BLaER1 treated with 17β-estradiol and CSF1 and Interleukin-3, amounts not matched to agents 10 nM and 100 nM (cell line): ENCODE measurements at regions not wholly inside any gene's neighbourhood (a gene's known extent, or its start where the extent isn't known, plus 50 kb on each side); places are given as distances from the start of the nearest gene placed in this dataset.
"Not testable (repeated sequence)": the region's sequence is repeated elsewhere in the genome, so short reads cannot be mapped to it uniquely, and the experiment has no call there.

Source experiments
- H3K27ac ChIP-seq, 11 experiments: shearing (Covaris generic); formaldehyde crosslinking; 2 replicates each; pipeline ENCODE4 v1.8.1; 2022
- H3K27me3 ChIP-seq, 11 experiments: shearing (Covaris generic); formaldehyde crosslinking; 2 replicates each; pipeline ENCODE4 v1.8.1; 2022
- H3K36me3 ChIP-seq, 11 experiments: shearing (Covaris generic); formaldehyde crosslinking; 2 replicates each; pipeline ENCODE4 v1.8.1; 2022
- H3K4me1 ChIP-seq, 10 experiments: shearing (Covaris generic); formaldehyde crosslinking; 2 replicates each; pipeline ENCODE4 v1.8.1; 2022
- H3K4me2 ChIP-seq, 11 experiments: shearing (Covaris generic); formaldehyde crosslinking; 2 replicates each; pipeline ENCODE4 v1.8.1; 2022
- H3K4me3 ChIP-seq, 10 experiments: shearing (Covaris generic); formaldehyde crosslinking; 2 replicates each; pipeline ENCODE4 v1.8.1; 2022
- H3K9ac ChIP-seq, 11 experiments: shearing (Covaris generic); formaldehyde crosslinking; 2 replicates each; pipeline ENCODE4 v1.8.1; 2022
- H3K9me3 ChIP-seq, 11 experiments: shearing (Covaris generic); formaldehyde crosslinking; replicated peaks in 1 of 11; 2 replicates each; pipeline ENCODE4 v1.8.1; 2022
- H4K20me1 ChIP-seq, 11 experiments: shearing (Covaris generic); formaldehyde crosslinking; 2 replicates each; pipeline ENCODE4 v1.8.1; 2022
- Cebpa-rat ChIP-seq, 11 experiments: shearing (Covaris generic); IDR thresholded peaks; 2 replicates each; pipeline ENCODE4 v1.8.1; 2022

- no peaks in the 10 kb centered on the region for H3K36me3 ChIP-seq
- no peaks in the 10 kb centered on the region for H4K20me1 ChIP-seq
- no peak overlapping the region for H3K9ac ChIP-seq
- TF ChIP-seq Cebpa-rat (IDR thresholded peaks at IDR 0.05) = no peak
- H3K27me3 ChIP-seq = no peaks in the 10 kb centered on the region
- H3K27ac ChIP-seq = no peak overlapping the region
- H3K9me3 ChIP-seq = no peaks in the 10 kb centered on the region
- H3K4me3 ChIP-seq = no peak overlapping the region
- no peaks in the 10 kb centered on the region for H3K4me1 ChIP-seq
- no peak overlapping the region for H3K4me2 ChIP-seq
Observed at GRCh38 chr7:34417781-34418180, 240.2 kb upstream of the NPSR1 start.

GRCh38 chr7:34421526-34421925 lies 236.5 kb upstream of the NPSR1 start:
- no peaks in the 10 kb centered on the region for H3K27me3 ChIP-seq
- H3K9ac ChIP-seq = no peak overlapping the region
- H4K20me1 ChIP-seq = no peaks in the 10 kb centered on the region
- TF ChIP-seq Cebpa-rat (IDR thresholded peaks at IDR 0.05) = no peak
- no peak overlapping the region for H3K4me2 ChIP-seq
- no peak overlapping the region for H3K4me3 ChIP-seq
- H3K9me3 ChIP-seq = no peaks in the 10 kb centered on the region
- no peaks in the 10 kb centered on the region for H3K4me1 ChIP-seq
- no peak overlapping the region for H3K27ac ChIP-seq
- no peaks in the 10 kb centered on the region for H3K36me3 ChIP-seq

GRCh38 chr7:34425194-34425593 lies 232.8 kb upstream of the NPSR1 start:
- no peaks in the 10 kb centered on the region for H3K36me3 ChIP-seq
- H4K20me1 ChIP-seq = no peaks in the 10 kb centered on the region
- no peak overlapping the region for H3K4me3 ChIP-seq
- no peak overlapping the region for H3K9ac ChIP-seq
- no peaks in the 10 kb centered on the region for H3K27me3 ChIP-seq
- no peak for TF ChIP-seq Cebpa-rat (IDR thresholded peaks at IDR 0.05)
- H3K4me2 ChIP-seq = no peak overlapping the region
- H3K9me3 ChIP-seq = no peaks in the 10 kb centered on the region
- H3K4me1 ChIP-seq = no peaks in the 10 kb centered on the region
- H3K27ac ChIP-seq = no peak overlapping the region

DNA sequence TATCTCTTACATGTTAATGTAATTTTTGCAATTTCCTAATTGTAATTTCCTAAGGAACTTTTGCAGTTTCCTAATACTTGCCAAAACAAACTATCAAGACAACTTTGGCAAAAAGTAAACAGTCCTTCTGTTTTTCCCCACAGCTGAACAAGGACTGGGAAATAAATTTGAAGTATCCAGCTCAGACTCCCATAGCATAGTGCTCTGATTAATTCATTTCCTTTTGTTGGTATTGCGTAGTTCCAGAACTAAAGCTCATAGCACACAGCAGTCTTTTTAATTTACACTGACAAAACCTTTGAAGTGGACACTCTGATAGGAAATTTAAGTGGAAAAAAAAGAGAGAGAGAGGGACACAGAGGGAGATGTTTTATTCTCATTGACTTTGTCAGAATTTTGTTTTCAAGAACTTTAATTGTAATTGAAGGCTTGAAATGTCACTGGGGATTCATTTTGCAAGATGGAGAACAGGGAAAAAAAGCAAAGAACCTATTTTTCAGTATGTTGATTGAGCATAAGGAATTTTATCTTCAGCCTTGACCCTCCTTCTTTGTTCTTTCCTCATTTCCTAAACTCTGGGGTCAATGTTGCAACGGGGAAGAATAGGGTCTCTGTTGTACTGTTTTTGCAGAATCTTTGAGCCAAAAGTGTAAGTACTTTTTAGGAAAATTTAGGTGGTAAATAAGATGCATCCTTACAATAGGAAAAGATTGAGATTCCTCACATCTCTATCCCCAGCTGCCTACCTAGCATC lies 232.2 kb upstream of the NPSR1 start:
- Histone ChIP-seq H4K20me1 (no peaks in the 10 kb centered on the region), H3K4me1 (no peaks in the 10 kb centered on the region), H3K9me3 (no peaks in the 10 kb centered on the region), H3K27me3 (no peaks in the 10 kb centered on the region), H3K4me2 (no peak overlapping the region), H3K27ac (no peak overlapping the region), H3K36me3 (no peaks in the 10 kb centered on the region), H3K4me3 (no peak overlapping the region), H3K9ac (no peak overlapping the region)
- no peak for TF ChIP-seq Cebpa-rat (IDR thresholded peaks at IDR 0.05)

DNA sequence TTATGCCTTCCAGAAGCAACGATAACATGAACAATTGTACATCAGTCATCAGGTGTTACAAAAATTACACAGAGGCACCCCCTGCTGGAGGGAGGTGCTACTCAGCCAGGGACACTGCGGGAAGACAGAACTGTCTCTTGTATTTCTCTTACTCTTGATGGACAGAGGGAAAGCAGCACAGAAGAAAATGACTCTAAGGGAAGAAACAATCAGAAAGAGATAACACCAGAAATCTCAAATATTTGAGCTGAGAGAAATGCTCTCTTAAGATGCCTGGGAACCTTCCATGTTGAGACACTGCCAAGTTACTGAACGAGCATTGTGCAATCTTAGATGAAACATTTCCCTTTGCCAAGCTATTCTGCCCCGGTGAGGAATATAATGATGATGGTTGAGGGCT lies 227.6 kb upstream of the NPSR1 start:
- Histone ChIP-seq H3K27me3 (no peaks in the 10 kb centered on the region), H3K4me3 (no peak overlapping the region), H3K27ac (no peak overlapping the region), H4K20me1 (no peaks in the 10 kb centered on the region), H3K36me3 (no peaks in the 10 kb centered on the region), H3K4me1 (no peaks in the 10 kb centered on the region), H3K4me2 (no peak overlapping the region), H3K9ac (no peak overlapping the region), H3K9me3 (peaks cover 0 to 9% (median 0%) of the 10 kb centered on the region in 11 experiments; a peak in 2 of 22 replicates)
- 0 out of 22 replicates have a peak, but pooled peaks of 1 of the 11 experiments have one; percentile 15 for TF ChIP-seq Cebpa-rat (IDR thresholded peaks at IDR 0.05)

GRCh38 chr7:34438436-34438835 lies 219.6 kb upstream of the NPSR1 start:
- Histone ChIP-seq H3K9ac (no peak overlapping the region), H3K4me2 (no peak overlapping the region), H3K36me3 (no peaks in the 10 kb centered on the region), H3K27ac (no peak overlapping the region), H3K9me3 (no peaks in the 10 kb centered on the region), H3K4me1 (no peaks in the 10 kb centered on the region; a peak in 1 of 20 replicates), H3K27me3 (no peaks in the 10 kb centered on the region), H3K4me3 (no peak overlapping the region), H4K20me1 (no peaks in the 10 kb centered on the region)
- no peak for TF ChIP-seq Cebpa-rat (IDR thresholded peaks at IDR 0.05)

DNA sequence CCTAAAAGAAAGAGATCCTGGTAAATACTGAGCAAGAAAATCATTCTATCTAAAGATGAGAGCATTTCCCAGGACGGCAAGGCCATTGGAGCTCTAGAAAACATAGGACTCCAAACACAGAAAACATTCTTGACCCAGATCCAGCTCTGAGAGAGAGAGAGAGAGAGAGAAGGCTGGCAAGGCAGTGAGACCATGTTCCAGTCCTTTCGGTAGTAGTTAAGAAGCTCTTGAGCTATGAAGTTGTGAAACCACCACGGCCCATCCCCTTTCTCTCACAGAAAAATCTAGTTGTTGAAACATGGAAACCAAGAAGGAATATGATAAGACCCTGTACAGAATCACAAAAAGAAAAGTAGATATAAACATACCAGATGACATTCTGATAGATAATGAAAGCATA lies 212.4 kb upstream of the NPSR1 start:
- Histone ChIP-seq H3K27ac (no peak overlapping the region), H3K36me3 (no peaks in the 10 kb centered on the region), H3K27me3 (no peaks in the 10 kb centered on the region), H3K4me3 (no peak overlapping the region), H4K20me1 (no peaks in the 10 kb centered on the region), H3K9me3 (no peaks in the 10 kb centered on the region), H3K4me1 (no peaks in the 10 kb centered on the region), H3K4me2 (no peak overlapping the region), H3K9ac (no peak overlapping the region)
- no peak for TF ChIP-seq Cebpa-rat (IDR thresholded peaks at IDR 0.05)

- H3K36me3 ChIP-seq, H4K20me1 ChIP-seq, H3K27ac ChIP-seq, H3K27me3 ChIP-seq, H3K4me3 ChIP-seq, H3K4me1 ChIP-seq, H3K9me3 ChIP-seq, H3K4me2 ChIP-seq, H3K9ac ChIP-seq: not testable (repeated sequence)
Observed at GRCh38 chr7:34448531-34448930, 209.5 kb upstream of the NPSR1 start.

- Histone ChIP-seq H3K9ac (no peak overlapping the region), H3K4me2 (no peak overlapping the region), H3K4me1 (no peaks in the 10 kb centered on the region), H3K36me3 (no peaks in the 10 kb centered on the region), H3K27me3 (no peaks in the 10 kb centered on the region), H3K9me3 (no peaks in the 10 kb centered on the region), H3K4me3 (no peak overlapping the region), H4K20me1 (no peaks in the 10 kb centered on the region), H3K27ac (no peak overlapping the region)
- no peak for TF ChIP-seq Cebpa-rat (IDR thresholded peaks at IDR 0.05)
Observed at GRCh38 chr7:34449765-34450164, 208.3 kb upstream of the NPSR1 start.

DNA sequence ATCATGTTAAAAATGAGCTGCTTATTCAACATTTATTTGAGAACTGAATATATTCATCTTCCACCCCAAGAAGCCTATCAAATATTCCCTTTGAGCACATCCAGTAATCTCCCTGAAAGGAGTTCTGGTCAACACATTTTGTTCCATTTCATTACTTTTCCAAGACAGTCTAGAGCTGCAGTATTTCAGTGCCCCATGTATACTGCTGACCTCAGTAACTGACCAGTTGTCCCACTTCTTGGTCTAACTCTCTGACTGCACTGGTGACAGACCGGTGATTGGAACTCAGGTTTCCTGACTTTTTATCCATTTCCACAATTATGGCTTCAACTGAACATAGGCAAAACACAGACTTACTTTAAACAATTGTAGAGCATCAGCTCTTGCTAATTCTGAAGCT lies 206.8 kb upstream of the NPSR1 start:
- Histone ChIP-seq H3K4me2 (no peak overlapping the region), H3K4me1 (no peaks in the 10 kb centered on the region), H3K36me3 (no peaks in the 10 kb centered on the region), H4K20me1 (no peaks in the 10 kb centered on the region), H3K27me3 (no peaks in the 10 kb centered on the region), H3K4me3 (no peak overlapping the region), H3K9ac (no peak overlapping the region), H3K9me3 (no peaks in the 10 kb centered on the region), H3K27ac (no peak overlapping the region)
- TF ChIP-seq Cebpa-rat (IDR thresholded peaks at IDR 0.05) = no peak
